Common myeloid progenitor, CD34-positive (primary cell): ENCODE measurements at regions not wholly inside any gene's neighbourhood (a gene's known extent, or its start where the extent isn't known, plus 50 kb on each side); places are given as distances from the start of the nearest gene placed in this dataset.

Experiments used
- CTCF ChIA-PET: fragments of 350-600 bp; sonication (Branson Sonifier 250); formaldehyde crosslinking; loops from one replicate; lab custom pipeline; 2021; ENCODE audit warnings: antibody characterized with exemption; lab: Charles Lee
- POLR2A ChIA-PET: fragments of 350-600 bp; sonication (Branson Sonifier 250); formaldehyde crosslinking; loops from one replicate; lab custom pipeline; 2021; ENCODE audit warnings: antibody characterized with exemption; lab: Charles Lee
- DNase-seq, 3 donors: peaks; one replicate each; pipeline versions ENCODE4 v3.0.0 to v3.0.0-alpha.2; 2013
- H3K27ac ChIP-seq, 2 experiments: 1 replicate in 1 of 2; 2 replicates in 1 of 2; pipeline ENCODE4 v1.7.0; 2013; ENCODE audit warnings: inconsistent platforms in 2 of 2, low read length in 2 of 2, mild to moderate bottlenecking in 2 of 2, low read depth in 1 of 2, moderate library complexity in 1 of 2; ENCODE audit not compliant: severe bottlenecking in 2 of 2, insufficient read depth in 1 of 2, poor library complexity in 1 of 2
- H3K27me3 ChIP-seq, 5 experiments: replicated peaks in 2 of 5; 1 replicate in 3 of 5; 2 replicates in 2 of 5; pipeline versions ENCODE4 v1.6.1 to v1.7.0; 2013; ENCODE audit warnings: low read length in 4 of 5, mild to moderate bottlenecking in 2 of 5, moderate library complexity in 2 of 5, inconsistent platforms in 1 of 5; ENCODE audit not compliant: insufficient read depth in 5 of 5, control insufficient read depth in 4 of 5
- H3K36me3 ChIP-seq, 4 experiments: 1 replicate in 2 of 4; 2 replicates in 2 of 4; pipeline versions ENCODE4 v1.6.1 to v1.7.0; 2013; ENCODE audit warnings: low read length in 3 of 4, control low read depth in 1 of 4, mild to moderate bottlenecking in 1 of 4; ENCODE audit not compliant: control insufficient read depth in 4 of 4, insufficient read depth in 4 of 4
- H3K4me1 ChIP-seq, 4 experiments: 1 replicate in 3 of 4; 2 replicates in 1 of 4; pipeline versions ENCODE4 v1.6.1 to v1.7.1; 2013; ENCODE audit warnings: low read length in 3 of 4, mild to moderate bottlenecking in 3 of 4, control low read depth in 1 of 4, inconsistent platforms in 1 of 4, moderate library complexity in 1 of 4; ENCODE audit not compliant: control insufficient read depth in 4 of 4, insufficient read depth in 4 of 4; ENCODE audit errors: control extremely low read depth in 1 of 4
- H3K4me3 ChIP-seq, 7 experiments: 1 replicate in 4 of 7; 2 replicates in 3 of 7; pipeline versions ENCODE4 v1.5.1 to v1.7.0; 2013; ENCODE audit warnings: mild to moderate bottlenecking in 7 of 7, low read length in 6 of 7, moderate library complexity in 6 of 7, inconsistent platforms in 2 of 7, low read depth in 2 of 7, control low read depth in 1 of 7; ENCODE audit not compliant: insufficient read depth in 4 of 7, control insufficient read depth in 1 of 7; ENCODE audit errors: extremely low read depth in 1 of 7
- H3K9me3 ChIP-seq, 5 experiments: 1 replicate in 4 of 5; 2 replicates in 1 of 5; pipeline versions ENCODE4 v1.6.1 to v1.7.1; 2013; ENCODE audit warnings: low read length in 4 of 5, mild to moderate bottlenecking in 2 of 5, inconsistent platforms in 1 of 5, low read depth in 1 of 5, moderate library complexity in 1 of 5; ENCODE audit not compliant: control insufficient read depth in 4 of 5, insufficient read depth in 2 of 5; ENCODE audit errors: control extremely low read depth in 1 of 5
- WGBS: methylation state at CpG from one replicate; pipeline ENCODE4 v1.1.5; 2013; ENCODE audit not compliant: insufficient coverage; 5-methylcytosine and 5-hydroxymethylcytosine counted together

DNA sequence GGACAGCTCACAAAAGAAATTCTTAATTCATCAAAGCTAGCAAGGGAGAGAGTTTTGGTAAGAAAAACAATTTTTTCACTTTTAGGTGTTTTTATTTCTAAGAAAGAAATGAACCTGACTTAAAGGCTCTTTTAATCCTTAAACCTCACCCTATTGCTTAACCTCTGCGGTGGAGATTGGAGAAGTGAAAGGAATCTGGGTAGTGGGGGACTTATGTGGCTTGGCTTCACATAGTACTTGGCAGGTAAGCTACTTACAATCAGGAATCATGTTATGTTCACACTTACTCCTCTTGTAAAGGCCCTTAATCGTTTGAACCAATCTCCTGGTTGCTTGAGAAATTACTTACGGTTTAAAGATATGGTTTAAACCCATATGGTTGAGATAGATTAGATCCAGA, 104.8 kb downstream of the ISOC1 start:
- no peaks in the 10 kb centered on the region for H3K4me1 ChIP-seq
- H3K36me3 ChIP-seq: no peaks in the 10 kb centered on the region
- H3K27me3 ChIP-seq: no peaks in the 10 kb centered on the region
- DNase-seq: no peak
- ChIA-PET POLR2A (no interaction called here), CTCF (no interaction called here)
- no peak overlapping the region for H3K27ac ChIP-seq
- 75% methylated on average over 2 of the region's 3 CpGs for WGBS
- no peaks in the 10 kb centered on the region for H3K9me3 ChIP-seq
- no peak overlapping the region for H3K4me3 ChIP-seq

GRCh38 chr5:129204525-129204924, 110.0 kb downstream of the ISOC1 start:
- no peak for DNase-seq
- ChIA-PET POLR2A (no interaction called here), CTCF (no interaction called here)
- no peaks in the 10 kb centered on the region for H3K9me3 ChIP-seq
- H3K4me3 ChIP-seq: no peak overlapping the region
- no peak overlapping the region for H3K27ac ChIP-seq
- no CpG with 5 or more reads among the region's 1 CpG for WGBS
- H3K4me1 ChIP-seq: no peaks in the 10 kb centered on the region
- H3K36me3 ChIP-seq: no peaks in the 10 kb centered on the region
- no peaks in the 10 kb centered on the region for H3K27me3 ChIP-seq

DNA sequence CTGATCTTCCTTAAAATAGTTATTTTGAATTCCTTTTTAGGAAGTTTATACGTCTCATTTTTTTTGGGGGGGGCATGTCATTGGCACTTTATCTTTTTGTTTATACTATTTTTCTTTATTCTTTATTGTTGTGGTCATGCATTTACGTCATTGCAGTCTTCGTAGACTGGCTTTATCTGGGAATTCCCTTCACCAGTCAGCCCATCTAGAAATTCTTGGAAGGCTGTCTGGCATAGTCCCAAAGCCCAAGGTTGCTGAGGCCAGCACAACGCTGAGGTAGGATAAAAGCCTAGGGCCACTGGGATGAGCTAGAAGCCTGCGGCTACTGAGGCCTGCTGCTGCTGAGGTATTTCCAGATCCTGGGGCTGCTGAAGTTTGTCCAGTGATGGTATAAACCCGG, 121.5 kb downstream of the ISOC1 start:
- Histone ChIP-seq H3K27me3 (no peaks in the 10 kb centered on the region), H3K9me3 (peaks cover 0 to 7% (median 0%) of the 10 kb centered on the region in 5 experiments), H3K27ac (no peak overlapping the region), H3K36me3 (no peaks in the 10 kb centered on the region), H3K4me3 (no peak overlapping the region), H3K4me1 (no peaks in the 10 kb centered on the region)
- no peak for DNase-seq
- WGBS: 100% methylated on average over 2 of the region's 6 CpGs
- ChIA-PET POLR2A (no interaction called here), CTCF (no interaction called here)

GRCh38 chr5:129217179-129217578, 122.6 kb downstream of the ISOC1 start:
- WGBS: 100% methylated on average over 2 of the region's 3 CpGs
- CTCF ChIA-PET: no interaction called here
- no peak overlapping the region for H3K27ac ChIP-seq

DNA sequence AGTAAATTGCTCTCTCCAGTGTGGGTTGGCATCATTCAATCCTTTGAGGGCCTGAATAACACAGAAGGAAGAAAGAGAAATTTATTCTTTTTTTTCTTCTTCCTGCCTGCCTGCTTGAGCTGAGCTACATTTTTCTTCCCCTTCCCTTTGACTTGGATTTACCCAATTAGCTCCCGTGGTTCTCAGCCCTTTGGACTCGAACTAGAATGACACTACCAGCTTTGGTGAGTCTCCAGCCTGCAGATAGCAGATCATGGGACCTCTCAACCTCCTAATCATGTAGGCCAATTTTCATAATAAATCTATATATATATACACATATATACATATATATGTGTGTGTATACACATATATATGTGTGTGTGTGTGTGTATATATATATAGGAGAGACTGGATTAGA, 128.6 kb downstream of the ISOC1 start:
- no peaks in the 10 kb centered on the region for H3K4me1 ChIP-seq
- no peaks in the 10 kb centered on the region for H3K36me3 ChIP-seq
- H3K4me3 ChIP-seq: no peak overlapping the region
- H3K27me3 ChIP-seq: no peaks in the 10 kb centered on the region
- no peak overlapping the region for H3K27ac ChIP-seq
- no peaks in the 10 kb centered on the region for H3K9me3 ChIP-seq
- 43% methylated on average over 1 of the region's 2 CpGs for WGBS
- CTCF ChIA-PET: no interaction called here
- DNase-seq: no peak
- POLR2A ChIA-PET: no interaction called here

More at GRCh38 chr5:129217179-129217578, 122.6 kb downstream of the ISOC1 start:
- POLR2A ChIA-PET: no interaction called here
- Histone ChIP-seq H3K9me3 (peaks cover 0 to 7% (median 0%) of the 10 kb centered on the region in 5 experiments), H3K4me3 (no peak overlapping the region), H3K27me3 (no peaks in the 10 kb centered on the region), H3K36me3 (no peaks in the 10 kb centered on the region), H3K4me1 (no peaks in the 10 kb centered on the region)
- no peak for DNase-seq

DNA sequence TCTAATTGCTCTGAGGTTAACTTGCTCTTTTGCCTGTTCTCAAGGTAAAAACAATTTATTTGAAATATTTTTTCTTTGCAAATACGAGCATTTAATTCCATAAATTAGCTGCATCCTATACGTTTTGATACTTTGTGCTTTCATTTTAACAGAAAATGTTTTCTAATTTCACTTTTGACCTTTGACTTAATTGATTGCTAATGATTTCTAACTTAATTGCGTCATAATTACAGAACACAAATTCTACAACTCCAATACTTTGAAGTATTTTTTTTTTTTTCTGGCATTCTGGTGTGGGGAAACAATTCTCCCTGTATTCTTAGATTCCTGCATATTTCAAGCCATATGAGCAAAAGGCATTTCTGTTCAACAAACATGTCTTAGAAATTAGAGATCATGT, 134.0 kb downstream of the ISOC1 start:
- no peaks in the 10 kb centered on the region for H3K36me3 ChIP-seq
- CTCF ChIA-PET: no interaction called here
- DNase-seq: no peak
- WGBS: no CpG with 5 or more reads among the region's 3 CpGs
- no peak overlapping the region for H3K4me3 ChIP-seq
- H3K4me1 ChIP-seq: no peaks in the 10 kb centered on the region
- H3K27me3 ChIP-seq: no peaks in the 10 kb centered on the region
- H3K9me3 ChIP-seq: peaks cover 0 to 1% (median 0%) of the 10 kb centered on the region in 5 experiments
- H3K27ac ChIP-seq: no peak overlapping the region
- POLR2A ChIA-PET: no interaction called here

DNA sequence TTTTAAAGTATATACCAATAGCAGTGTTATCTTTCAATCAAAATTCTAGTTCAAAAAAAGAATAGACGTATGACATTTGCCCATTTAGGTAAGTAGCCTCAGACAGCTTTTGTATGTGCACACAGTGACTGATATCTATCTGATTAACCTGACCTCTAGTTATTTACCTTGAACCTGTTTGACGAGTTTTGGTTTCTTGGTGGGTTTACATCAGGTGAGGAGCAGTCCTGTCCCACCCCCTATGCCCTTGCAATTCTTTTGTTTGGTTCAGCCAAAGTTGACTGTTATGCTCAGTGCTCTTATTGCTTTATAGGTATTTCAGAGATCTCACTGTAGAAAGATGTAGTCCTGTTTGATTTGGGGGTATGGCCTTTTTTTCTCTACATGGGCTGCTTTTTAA, 147.2 kb downstream of the ISOC1 start:
- Histone ChIP-seq H3K4me1 (no peaks in the 10 kb centered on the region), H3K4me3 (no peak overlapping the region), H3K36me3 (no peaks in the 10 kb centered on the region), H3K9me3 (no peaks in the 10 kb centered on the region), H3K27me3 (no peaks in the 10 kb centered on the region), H3K27ac (no peak overlapping the region)
- POLR2A ChIA-PET: no interaction called here
- DNase-seq: no peak
- WGBS: 90% methylated on average over 2 of the region's 2 CpGs
- CTCF ChIA-PET: no interaction called here
